GM18867 (cell line): ENCODE measurements at regions not wholly inside any gene's neighbourhood (a gene's known extent, or its start where the extent isn't known, plus 50 kb on each side); places are given as distances from the start of the nearest gene placed in this dataset.
"Not testable (repeated sequence)": the region's sequence is repeated elsewhere in the genome, so short reads cannot be mapped to it uniquely, and the experiment has no call there.

Source experiments
- ATAC-seq: cut with Tn5 transposase; IDR thresholded peaks from one replicate; pipeline ENCODE4 v1.9.1; 2021; ENCODE audit warnings: mild to moderate bottlenecking, moderate library complexity; ENCODE audit not compliant: unreplicated experiment

DNA sequence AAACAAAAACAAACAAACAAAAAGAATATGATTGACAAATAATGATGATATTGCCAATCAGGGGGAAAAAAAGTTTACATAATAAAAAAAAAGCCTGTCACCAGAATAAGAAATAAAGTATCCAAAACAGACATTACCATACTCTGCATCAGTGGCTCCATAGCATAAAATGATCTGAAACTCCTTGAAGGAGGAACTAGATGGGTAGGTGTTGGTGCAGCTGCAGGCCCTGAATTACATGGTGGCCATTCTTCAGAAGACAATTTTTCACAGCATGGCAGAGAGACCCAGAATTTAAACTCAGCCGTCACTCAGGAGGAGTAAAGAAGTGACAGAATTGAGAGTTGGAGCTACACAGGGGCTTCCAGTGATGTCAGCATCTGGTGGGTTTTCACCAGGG, 60.2 kb downstream of the GLUL start:
- peak; percentile 73 for ATAC-seq

GRCh38 chr1:182330303-182330702, 61.3 kb downstream of the GLUL start:
- ATAC-seq, result no peak

DNA sequence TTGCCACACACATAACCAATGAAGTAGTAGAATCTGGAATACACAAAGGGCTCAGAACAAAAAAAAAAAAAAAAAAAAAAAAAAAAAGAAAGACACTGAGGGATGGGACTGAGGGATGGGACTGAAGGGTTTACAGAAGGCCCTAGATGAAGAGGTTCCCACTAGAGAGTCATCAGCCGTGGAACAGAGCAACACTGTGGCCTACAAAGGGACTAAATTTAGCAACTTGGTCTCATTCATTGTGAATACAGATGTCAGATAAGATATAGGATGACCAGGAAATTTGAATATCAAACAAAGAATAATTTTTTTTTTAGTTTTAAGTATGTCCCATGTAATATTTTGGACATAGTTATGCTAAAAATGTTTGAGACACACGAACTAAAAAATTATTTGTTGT, 62.1 kb downstream of the GLUL start:
- no peak for ATAC-seq

DNA sequence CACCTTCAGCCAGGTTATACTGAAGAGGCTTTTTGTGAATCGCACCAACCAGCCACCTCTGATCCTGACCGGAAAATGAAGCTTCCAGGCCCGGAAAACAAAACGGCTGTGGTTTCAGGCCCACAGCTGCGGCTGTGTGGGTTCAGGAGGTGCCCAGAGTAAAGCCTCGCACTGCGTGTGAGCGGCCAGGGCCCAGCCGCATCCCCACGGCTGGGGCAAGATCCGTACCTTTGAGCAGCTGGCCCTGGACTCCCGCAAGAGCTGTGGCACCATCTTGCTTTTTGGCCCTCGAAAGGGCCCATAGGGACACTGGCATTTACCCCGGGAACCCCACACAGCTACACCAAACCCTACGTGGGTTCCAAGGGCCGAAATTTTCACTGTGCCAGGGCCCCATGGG, 63.0 kb downstream of the GLUL start:
- no peak for ATAC-seq

GRCh38 chr1:182325339-182325738, 66.3 kb downstream of the GLUL start:
- no peak for ATAC-seq

DNA sequence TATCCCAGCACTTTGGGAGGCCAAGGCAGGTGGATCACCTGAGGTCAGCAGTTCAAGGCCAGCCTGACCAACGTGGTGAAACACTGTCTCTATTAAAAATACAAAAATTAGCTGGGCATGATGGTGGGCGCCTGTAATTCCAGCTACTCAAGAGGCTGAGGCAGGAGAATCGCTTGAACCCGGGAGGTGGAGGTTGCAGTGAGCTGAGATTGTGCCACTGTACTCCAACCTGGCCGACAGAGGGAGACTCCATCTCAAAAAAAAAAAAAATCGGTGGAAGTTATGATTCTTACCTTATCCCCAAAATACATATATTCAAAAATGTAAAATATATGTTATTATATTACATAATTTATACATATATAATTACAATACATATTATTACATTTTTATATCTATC, 70.1 kb downstream of the GLUL start:
- ATAC-seq, result not testable (repeated sequence)

GRCh38 chr1:182317611-182318161, 73.9 kb downstream of the GLUL start:
- no peak for ATAC-seq

GRCh38 chr1:182316454-182316853, 75.1 kb downstream of the GLUL start:
- not testable (repeated sequence) for ATAC-seq

DNA sequence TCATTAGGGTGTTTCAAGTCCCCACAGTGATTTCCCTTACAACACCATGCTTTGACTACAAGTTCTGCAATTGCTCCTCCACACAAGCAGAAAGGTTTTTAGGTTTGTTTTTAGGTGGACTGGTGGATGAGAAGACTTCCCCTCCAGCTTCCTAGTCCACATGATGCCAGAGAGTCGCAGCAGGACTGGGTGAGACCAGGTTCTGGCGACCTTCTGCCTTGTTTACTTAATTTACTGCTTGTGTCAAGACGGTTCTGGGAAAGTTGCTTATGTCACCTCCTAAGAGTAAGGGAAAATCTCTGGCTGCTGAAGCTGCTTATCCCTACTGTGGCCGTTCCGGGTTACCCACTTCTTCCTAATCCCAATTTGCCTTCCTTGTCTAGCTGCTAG, 76.4 kb downstream of the GLUL start:
- ATAC-seq, result no peak

GRCh38 chr1:182309631-182310351, 81.8 kb downstream of the GLUL start:
- ATAC-seq, result no peak

DNA sequence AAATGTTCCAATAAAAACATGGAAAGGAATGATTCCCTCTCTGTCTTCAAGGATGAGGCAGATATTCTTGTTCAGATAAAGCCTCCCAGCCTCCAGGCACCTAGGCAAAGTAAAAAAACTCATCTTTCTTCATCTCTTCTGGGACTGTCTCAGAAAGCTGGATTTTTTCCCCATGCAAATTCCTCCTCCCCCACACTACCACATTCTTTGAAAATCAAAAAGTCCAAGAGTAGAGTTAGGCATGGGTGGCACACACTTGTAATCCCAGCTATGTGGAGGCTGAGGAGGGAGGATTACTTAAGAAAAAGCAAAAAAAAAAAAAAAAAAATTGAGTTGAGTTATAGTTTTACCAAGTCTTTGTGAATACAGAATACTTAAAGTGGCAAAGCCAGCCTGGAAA, 82.8 kb downstream of the GLUL start:
- no peak for ATAC-seq

DNA sequence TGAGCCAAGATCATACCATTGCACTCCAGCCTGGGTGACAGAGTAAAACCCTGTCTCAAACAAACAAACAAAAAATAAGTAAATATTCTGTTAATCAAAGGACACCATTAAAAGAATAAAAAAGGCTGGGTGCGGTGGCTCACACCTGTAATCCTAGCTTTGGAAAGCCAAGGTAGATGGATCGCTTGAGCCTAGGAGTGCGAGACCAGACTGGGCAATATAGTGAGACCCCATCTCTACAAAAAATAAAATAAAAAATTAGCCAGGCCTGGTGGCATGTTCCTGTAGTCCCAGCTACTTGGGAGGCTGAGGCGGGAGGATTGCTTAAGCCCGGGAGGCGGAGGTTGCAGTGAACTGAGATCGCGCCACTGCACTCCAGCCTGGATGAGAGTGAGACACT, 84.1 kb downstream of the GLUL start:
- ATAC-seq, result not testable (repeated sequence)

GRCh38 chr1:182305861-182306260, 85.7 kb downstream of the GLUL start:
- no peak for ATAC-seq

DNA sequence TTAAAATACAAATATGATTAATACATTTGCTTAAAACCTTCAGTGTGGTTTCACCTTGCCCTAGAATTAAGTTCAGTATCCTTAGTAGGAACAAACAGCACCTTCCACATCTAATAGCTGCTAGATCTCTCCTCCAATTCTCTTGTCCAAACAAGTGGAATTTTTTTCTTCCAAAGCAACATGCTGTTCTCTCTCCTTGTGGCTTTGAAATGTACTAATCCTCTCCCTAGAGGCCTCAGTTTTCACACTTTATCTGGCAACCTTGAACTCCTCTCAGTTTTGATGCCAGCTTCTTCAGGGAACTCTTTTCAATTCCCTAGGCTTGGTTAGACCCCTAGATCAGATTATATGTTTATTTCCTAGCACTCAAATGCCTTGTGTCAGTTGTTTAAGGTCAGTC, 87.0 kb downstream of the GLUL start:
- no peak for ATAC-seq

GRCh38 chr1:182304218-182304617, 87.4 kb downstream of the GLUL start:
- ATAC-seq, result no peak

GRCh38 chr1:182303778-182304177, 87.8 kb downstream of the GLUL start:
- peak; percentile 69 for ATAC-seq

- ATAC-seq, result peak; percentile 24
These were observed 90.0 kb downstream of the GLUL start for GRCh38 chr1:182301467-182302198.

GRCh38 chr1:182301026-182301436, 90.6 kb downstream of the GLUL start:
- peak; percentile 64 for ATAC-seq

DNA sequence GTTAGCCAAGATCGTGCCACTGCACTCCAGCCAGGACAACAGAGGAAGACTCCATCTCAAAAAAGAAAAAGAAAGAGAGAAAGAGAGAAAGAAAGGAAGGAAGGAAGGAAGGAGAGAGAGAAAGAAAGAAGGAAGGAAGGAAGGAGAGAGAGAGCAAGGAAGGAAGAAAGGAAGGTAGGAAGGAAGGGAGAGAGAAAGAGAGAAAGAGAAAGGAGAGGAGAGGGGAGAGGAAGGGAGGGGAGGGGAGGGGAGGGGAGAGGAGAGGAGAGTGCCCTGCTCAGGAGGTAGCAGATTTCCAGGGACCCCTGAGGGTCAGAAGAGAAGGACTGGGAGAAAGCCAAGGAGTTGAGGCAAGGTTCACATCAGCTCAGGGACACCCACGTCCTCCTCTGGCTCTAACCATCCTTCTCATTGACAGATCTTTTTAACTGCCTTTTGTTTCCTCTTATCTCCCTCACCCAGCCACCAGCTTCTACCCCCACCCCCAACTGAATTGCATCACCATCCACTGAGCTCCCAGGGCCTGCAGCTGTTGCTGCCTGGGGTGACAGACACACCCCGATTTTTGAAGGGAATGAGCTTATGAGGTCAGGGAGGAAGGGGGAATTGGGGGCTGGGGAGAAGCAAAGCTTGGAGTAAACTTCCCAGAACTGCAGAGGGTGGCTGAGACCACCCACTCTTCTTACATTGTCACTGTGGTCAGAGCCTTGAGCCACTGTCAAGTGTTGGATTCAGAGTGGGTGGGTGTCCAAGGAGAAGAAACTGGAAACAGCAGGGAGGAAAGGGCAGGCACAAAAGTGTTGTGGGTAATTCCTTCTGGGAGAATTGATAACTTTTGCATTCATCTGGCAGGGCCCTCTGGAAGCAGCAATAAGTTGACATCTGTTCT, 91.6 kb downstream of the GLUL start:
- no peak for ATAC-seq

DNA sequence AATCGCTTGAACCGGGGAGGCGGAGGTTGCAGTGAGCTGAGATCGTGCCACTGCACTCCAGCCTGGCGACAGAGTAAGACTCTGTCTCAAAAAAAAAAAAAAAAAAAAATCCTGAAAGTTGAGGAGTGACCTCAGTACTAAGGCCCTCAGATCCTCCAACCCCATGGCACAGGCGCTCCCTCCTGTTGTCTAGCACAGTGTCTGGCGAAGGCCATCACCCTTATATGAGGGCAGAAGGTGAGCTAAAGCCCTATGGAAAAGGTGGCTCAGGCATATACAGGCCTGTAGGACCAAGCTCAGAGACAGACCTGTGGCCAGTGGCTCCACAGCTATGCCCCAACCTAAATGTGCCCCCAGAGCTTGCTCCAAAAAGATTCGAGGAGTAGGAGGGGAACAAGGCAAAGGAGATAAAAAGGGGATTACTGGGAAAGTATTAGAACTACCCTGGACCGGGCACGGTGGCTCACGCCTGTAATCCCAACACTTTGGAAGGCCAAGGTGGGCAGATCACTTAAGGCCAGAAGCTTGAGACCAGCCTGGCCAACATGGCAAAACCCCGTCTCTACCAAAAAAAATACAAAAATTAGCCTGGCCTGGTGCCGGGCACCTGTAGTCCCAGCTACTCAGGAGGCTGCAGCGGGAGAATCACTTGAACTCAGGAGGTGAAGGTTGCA, 92.4 kb downstream of the GLUL start:
- ATAC-seq, result not testable (repeated sequence)

- ATAC-seq, result no peak
These were observed 94.3 kb downstream of the GLUL start for GRCh38 chr1:182297335-182297734.
